ENCODE measurements at regions not wholly inside any gene's neighbourhood (a gene's known extent, or its start where the extent isn't known, plus 50 kb on each side); places are given as distances from the start of the nearest gene placed in this dataset.

DNA sequence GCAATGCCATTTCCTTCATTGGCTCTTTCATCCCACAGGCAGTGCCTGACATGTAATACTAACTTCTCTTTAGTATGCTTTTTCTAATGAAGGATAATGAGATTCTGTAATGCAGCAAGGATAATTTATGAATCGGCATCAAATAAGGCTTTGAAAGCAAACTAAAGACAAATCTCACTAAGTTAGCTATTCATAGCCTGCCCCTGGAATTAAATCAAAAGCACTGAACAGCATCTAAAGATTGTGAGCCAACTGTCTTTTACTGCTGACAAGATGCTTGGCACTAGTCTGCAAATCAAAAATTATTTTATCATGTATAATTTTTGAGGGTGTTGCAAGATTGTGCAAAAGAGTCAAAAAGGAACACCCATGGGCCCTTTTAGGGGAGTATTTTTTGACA, 265.0 kb downstream of the CASP12 start:
- TF ChIP-seq, protein P1, sequence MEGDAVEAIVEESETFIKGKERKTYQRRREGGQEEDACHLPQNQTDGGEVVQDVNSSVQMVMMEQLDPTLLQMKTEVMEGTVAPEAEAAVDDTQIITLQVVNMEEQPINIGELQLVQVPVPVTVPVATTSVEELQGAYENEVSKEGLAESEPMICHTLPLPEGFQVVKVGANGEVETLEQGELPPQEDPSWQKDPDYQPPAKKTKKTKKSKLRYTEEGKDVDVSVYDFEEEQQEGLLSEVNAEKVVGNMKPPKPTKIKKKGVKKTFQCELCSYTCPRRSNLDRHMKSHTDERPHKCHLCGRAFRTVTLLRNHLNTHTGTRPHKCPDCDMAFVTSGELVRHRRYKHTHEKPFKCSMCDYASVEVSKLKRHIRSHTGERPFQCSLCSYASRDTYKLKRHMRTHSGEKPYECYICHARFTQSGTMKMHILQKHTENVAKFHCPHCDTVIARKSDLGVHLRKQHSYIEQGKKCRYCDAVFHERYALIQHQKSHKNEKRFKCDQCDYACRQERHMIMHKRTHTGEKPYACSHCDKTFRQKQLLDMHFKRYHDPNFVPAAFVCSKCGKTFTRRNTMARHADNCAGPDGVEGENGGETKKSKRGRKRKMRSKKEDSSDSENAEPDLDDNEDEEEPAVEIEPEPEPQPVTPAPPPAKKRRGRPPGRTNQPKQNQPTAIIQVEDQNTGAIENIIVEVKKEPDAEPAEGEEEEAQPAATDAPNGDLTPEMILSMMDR (conservative IDR thresholded peaks at IDR 0.05 in 1 of 2, IDR thresholded peaks at IDR 0.05 in 1 of 2; ENCODE audit: extremely low read depth in 1 of 2, insufficient read depth in 1 of 2, low read depth in 1 of 2, low read length in 2 of 2): no peak
- no peak for TF ChIP-seq EZH2 (IDR thresholded peaks at IDR 0.05; ENCODE audit: borderline replicate concordance, low read length)
